SK-N-SH treated with all-trans-retinoic acid at 6 μM for 48 hours (cell line): ENCODE measurements at regions not wholly inside any gene's neighbourhood (a gene's known extent, or its start where the extent isn't known, plus 50 kb on each side); places are given as distances from the start of the nearest gene placed in this dataset.

Experiments used
- ATAC-seq: fragments of 200-7000 bp; cut with Tn5 transposase; 3 replicates; pipeline ENCODE4 v1.9.1; 2020; ENCODE audit warnings: mild to moderate bottlenecking, moderate library complexity
- ARNTL ChIP-seq: fragments of 450-650 bp; formaldehyde crosslinking; IDR thresholded peaks from 2 replicates; pipeline ENCODE4 v1.5.0; 2020; ENCODE audit warnings: low read depth, mild to moderate bottlenecking, moderate library complexity, borderline replicate concordance
- BACH2 ChIP-seq: fragments of 250-450 bp; sonication (Bioruptor Pico); IDR thresholded peaks from 2 replicates; pipeline ENCODE4 v1.9.0; 2021; ENCODE audit warnings: mild to moderate bottlenecking, borderline replicate concordance
- CREB5 ChIP-seq: fragments of 250-450 bp; sonication (Bioruptor Pico); IDR thresholded peaks from 2 replicates; pipeline ENCODE4 v1.5.1; 2020; ENCODE audit warnings: low read depth, mild to moderate bottlenecking, moderate library complexity
- CSDC2 ChIP-seq: fragments of 250-450 bp; sonication (Bioruptor Pico); IDR thresholded peaks from 2 replicates; pipeline ENCODE4 v1.5.0; 2020; ENCODE audit warnings: mild to moderate bottlenecking, moderate library complexity
- CSRNP3 ChIP-seq: fragments of 250-450 bp; sonication (Bioruptor Pico); IDR thresholded peaks from 2 replicates; pipeline ENCODE4 v1.5.1; 2021; ENCODE audit warnings: mild to moderate bottlenecking, moderate library complexity
- GLIS3 ChIP-seq: fragments of 250-450 bp; sonication (Bioruptor Pico); IDR thresholded peaks from 2 replicates; pipeline ENCODE4 v1.5.0; 2020; ENCODE audit warnings: mild to moderate bottlenecking, moderate library complexity
- ISL1 ChIP-seq: fragments of 250-450 bp; sonication (Bioruptor Pico); IDR thresholded peaks from 2 replicates; pipeline ENCODE4 v2.1.2; 2022; ENCODE audit warnings: mild to moderate bottlenecking, moderate library complexity
- OSR1 ChIP-seq: fragments of 250-450 bp; sonication (Bioruptor Pico); IDR thresholded peaks from 2 replicates; pipeline ENCODE4 v1.8.0; 2022; ENCODE audit warnings: moderate library complexity, mild to moderate bottlenecking, inconsistent platforms
- POU6F1 ChIP-seq: fragments of 250-450 bp; sonication (Bioruptor Pico); IDR thresholded peaks from 2 replicates; pipeline ENCODE4 v1.8.0; 2021; ENCODE audit warnings: low read depth, mild to moderate bottlenecking, moderate library complexity, borderline replicate concordance
- PPARA ChIP-seq: fragments of 250-450 bp; sonication (Bioruptor Pico); IDR thresholded peaks from 2 replicates; pipeline ENCODE4 v1.5.0; 2020; ENCODE audit warnings: mild to moderate bottlenecking, borderline replicate concordance
- RARB ChIP-seq: fragments of 250-450 bp; sonication (Bioruptor Pico); IDR thresholded peaks from 2 replicates; pipeline ENCODE4 v1.8.0; 2021; ENCODE audit warnings: mild to moderate bottlenecking, moderate library complexity
- SNAI2 ChIP-seq: fragments of 250-450 bp; sonication (Bioruptor Pico); IDR thresholded peaks from 2 replicates; pipeline ENCODE4 v1.5.0; 2020; ENCODE audit warnings: mild to moderate bottlenecking, moderate library complexity
- TCF4 ChIP-seq: fragments of 250-450 bp; sonication (Bioruptor Pico); IDR thresholded peaks from 2 replicates; pipeline ENCODE4 v1.8.0; 2021; ENCODE audit warnings: mild to moderate bottlenecking, moderate library complexity, borderline replicate concordance
- TSHZ2 ChIP-seq: fragments of 250-450 bp; sonication (Bioruptor Pico); IDR thresholded peaks from 2 replicates; pipeline ENCODE4 v1.5.0; 2020; ENCODE audit warnings: mild to moderate bottlenecking, moderate library complexity
- ZC3H10 ChIP-seq: fragments of 250-450 bp; sonication (Bioruptor Pico); IDR thresholded peaks from 2 replicates; pipeline ENCODE4 v1.5.1; 2021; ENCODE audit warnings: mild to moderate bottlenecking, moderate library complexity
- ZNF565 ChIP-seq: fragments of 450-650 bp; formaldehyde crosslinking; conservative IDR thresholded peaks from 2 replicates; pipeline ENCODE4 v1.5.0; 2020; ENCODE audit warnings: low read depth, mild to moderate bottlenecking, moderate library complexity
- ZNF70 ChIP-seq: fragments of 450-650 bp; formaldehyde crosslinking; IDR thresholded peaks from 2 replicates; pipeline ENCODE4 v1.5.0; 2020; ENCODE audit warnings: mild to moderate bottlenecking, moderate library complexity
- ZNF8 ChIP-seq: fragments of 450-650 bp; formaldehyde crosslinking; IDR thresholded peaks from 2 replicates; pipeline ENCODE4 v1.5.0; 2020; ENCODE audit warnings: mild to moderate bottlenecking, moderate library complexity

DNA sequence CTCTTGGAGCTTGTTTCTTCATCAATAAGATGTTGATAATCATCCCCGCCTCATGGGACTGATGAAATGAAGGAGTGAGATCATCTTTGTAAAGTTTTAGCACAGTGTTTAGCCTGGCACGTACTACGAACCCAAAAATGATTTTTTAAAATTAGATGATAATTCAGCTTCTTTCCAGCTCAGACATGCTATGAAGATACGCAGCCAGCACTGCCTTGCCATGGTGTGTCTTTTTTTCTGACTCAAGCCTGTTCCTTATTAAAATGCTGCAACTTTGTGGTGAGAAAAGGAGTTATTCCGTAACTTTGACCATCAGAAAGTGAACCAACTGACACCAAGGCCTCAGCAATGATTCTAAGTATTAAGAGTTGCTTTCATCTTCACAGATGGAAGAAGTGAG is 269.0 kb downstream of the LTN1 start (continued):
- TF ChIP-seq POU6F1 (CRISPR knock-in tag), result no peak
- TF ChIP-seq CSDC2 (CRISPR knock-in tag), result no peak
- TF ChIP-seq SNAI2 (CRISPR knock-in tag), result no peak
- no peak for TF ChIP-seq ZNF8
- no peak for TF ChIP-seq PPARA
- TF ChIP-seq OSR1 (CRISPR knock-in tag), result no peak
- no peak for TF ChIP-seq RARB (CRISPR knock-in tag)
- TF ChIP-seq GLIS3 (CRISPR knock-in tag), result no peak

GRCh38 chr21:28719723-28720122 is 273.0 kb downstream of the LTN1 start:
- ATAC-seq, result no peak
- TF ChIP-seq PPARA (no peak), CREB5 (no peak), CSRNP3 (CRISPR knock-in tag) (no peak), ARNTL (CRISPR knock-in tag) (no peak), RARB (CRISPR knock-in tag) (no peak), CSDC2 (CRISPR knock-in tag) (no peak), ZNF70 (CRISPR knock-in tag) (no peak), ISL1 (CRISPR knock-in tag) (no peak), ZC3H10 (no peak), ZNF8 (no peak), ZNF565 (no peak)

- ATAC-seq, result peak; percentile 71
- no peak for TF ChIP-seq BACH2 (CRISPR knock-in tag)
- TF ChIP-seq ISL1 (CRISPR knock-in tag), result peak; percentile 49; the same call in 1 of the 2 replicates
These were observed 277.8 kb downstream of the LTN1 start for GRCh38 chr21:28714777-28715464.

- no peak for TF ChIP-seq ZNF565
- no peak for TF ChIP-seq TCF4 (CRISPR knock-in tag)
- TF ChIP-seq CSRNP3 (CRISPR knock-in tag), result no peak
- TF ChIP-seq ISL1 (CRISPR knock-in tag), result no peak
- no peak for TF ChIP-seq ARNTL (CRISPR knock-in tag)
- TF ChIP-seq, all 23 proteins: peak for 0
- ATAC-seq, result no peak
These were observed 280.3 kb downstream of the LTN1 start for GRCh38 chr21:28712411-28712810.

DNA sequence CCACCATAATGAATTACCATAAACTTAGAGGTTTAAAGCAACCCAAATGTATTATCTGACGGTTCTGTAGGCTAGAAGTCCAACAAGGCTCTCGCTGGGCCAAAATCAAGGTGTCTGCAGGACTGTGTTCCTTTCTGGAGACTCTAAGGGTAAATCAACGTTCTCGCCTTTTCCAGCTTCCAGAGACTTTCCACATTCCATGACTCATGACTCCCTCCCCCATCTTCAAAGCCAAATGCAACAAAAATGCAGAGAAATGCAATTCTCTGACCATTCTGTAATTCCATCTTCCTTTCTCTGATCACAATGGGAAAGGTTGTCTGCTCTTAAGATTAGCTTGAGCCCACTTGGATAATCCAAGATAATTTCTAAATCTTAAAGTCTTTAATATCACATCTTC is 287.1 kb downstream of the LTN1 start:
- ATAC-seq, result no peak
- TF ChIP-seq SNAI2 (CRISPR knock-in tag) (no peak), ZNF8 (no peak), ZC3H10 (no peak), POU6F1 (CRISPR knock-in tag) (no peak), CSDC2 (CRISPR knock-in tag) (no peak), CSRNP3 (CRISPR knock-in tag) (no peak), ZNF70 (CRISPR knock-in tag) (no peak), PPARA (no peak), TSHZ2 (CRISPR knock-in tag) (no peak), BACH2 (CRISPR knock-in tag) (no peak), RARB (CRISPR knock-in tag) (no peak), ISL1 (CRISPR knock-in tag) (no peak)
